VCaP (cell line): ENCODE measurements at regions not wholly inside any gene's neighbourhood (a gene's known extent, or its start where the extent isn't known, plus 50 kb on each side); places are given as distances from the start of the nearest gene placed in this dataset.

Source experiments
- H3K27ac ChIP-seq: fragments of 450-650 bp; 2 replicates; pipeline ENCODE4 v1.5.1; 2017
- CTCF ChIP-seq: fragments of 450-650 bp; conservative IDR thresholded peaks from 2 replicates; pipeline ENCODE4 v1.5.1; 2017; ENCODE audit warnings: mild to moderate bottlenecking, moderate library complexity

DNA sequence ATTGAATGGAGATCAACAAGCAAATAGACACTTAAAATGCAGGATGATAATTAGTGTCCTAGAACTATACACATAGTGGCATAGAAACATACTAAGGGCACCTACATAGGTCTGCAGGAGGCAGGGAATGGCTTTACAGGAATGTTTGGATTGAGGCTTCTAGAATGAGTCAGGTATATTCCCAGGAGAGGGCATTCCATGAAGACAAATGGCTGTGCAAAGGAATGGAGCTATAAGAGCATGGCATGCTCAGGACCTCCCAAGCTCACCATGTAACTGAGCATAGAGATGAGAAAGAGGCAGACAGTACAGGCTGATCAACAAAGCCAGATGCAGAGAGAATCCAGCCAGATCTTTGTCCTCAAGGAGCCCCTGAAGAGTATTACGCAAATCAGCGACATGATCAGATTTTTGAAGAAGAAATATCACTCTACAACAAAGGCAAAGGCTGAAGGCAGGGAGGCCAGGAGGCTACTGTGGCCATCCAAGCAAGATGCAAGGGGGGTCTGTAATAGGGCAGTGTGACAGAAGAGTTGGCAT, 211.1 kb upstream of the MTNR1B start:
- TF ChIP-seq CTCF, result no peak
- H3K27ac ChIP-seq, result no peak overlapping the region

DNA sequence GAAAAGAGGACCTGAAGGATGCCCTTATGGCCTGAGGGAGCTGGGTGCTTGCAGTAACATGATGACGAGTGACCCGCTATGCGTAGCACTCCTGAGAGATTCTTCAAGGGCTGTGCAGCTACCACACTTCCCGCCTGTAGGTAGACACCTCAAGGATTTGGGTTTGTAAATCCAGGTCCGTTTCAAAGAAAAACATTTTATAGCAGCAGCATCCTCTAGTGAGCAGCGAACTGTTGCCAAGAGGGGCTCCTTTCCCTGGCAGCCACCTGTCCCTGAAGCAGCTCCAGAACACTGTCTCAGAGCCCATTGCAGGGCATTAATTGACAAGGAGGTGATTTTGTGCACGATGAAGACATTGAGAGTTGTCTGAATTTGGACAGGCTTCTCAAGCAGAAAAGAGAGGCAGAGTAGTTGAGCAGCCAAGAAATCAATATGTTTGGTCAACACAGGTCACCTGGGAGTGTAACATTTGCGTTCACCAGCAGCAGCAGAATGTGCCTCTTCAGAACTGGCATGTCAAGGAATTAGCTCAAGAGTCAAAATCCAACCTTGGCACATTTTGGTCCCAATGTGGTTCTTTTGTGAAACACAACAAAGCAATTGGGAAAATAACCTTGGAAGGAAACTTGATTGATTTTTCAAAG, 209.8 kb upstream of the MTNR1B start:
- TF ChIP-seq CTCF, result no peak
- H3K27ac ChIP-seq, result no peak overlapping the region

- H3K27ac ChIP-seq, result no peak overlapping the region
- no peak for TF ChIP-seq CTCF
Observed at GRCh38 chr11:92762121-92762540, 207.3 kb upstream of the MTNR1B start.

- no peak overlapping the region for H3K27ac ChIP-seq
- no peak for TF ChIP-seq CTCF
Observed at GRCh38 chr11:92763336-92763735, 206.1 kb upstream of the MTNR1B start.

DNA sequence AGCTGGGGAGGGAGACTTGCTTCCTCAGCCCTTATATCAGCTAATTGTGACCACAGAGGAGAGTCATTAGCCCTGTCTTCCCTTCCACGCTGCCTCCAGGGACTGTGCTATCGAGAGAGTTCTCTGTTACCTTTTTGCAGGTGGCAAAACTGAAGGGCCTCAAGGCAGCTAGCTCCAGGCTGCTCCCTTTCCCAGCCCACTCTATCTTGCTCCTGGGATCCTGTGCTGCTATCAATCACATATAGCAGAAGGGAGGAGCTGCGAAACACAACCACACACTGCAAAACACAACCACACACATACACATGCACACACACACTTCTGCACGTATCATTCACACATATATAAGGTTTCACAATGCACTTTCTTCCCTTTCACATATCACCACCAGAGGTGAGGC, 205.3 kb upstream of the MTNR1B start:
- TF ChIP-seq CTCF, result no peak
- no peak overlapping the region for H3K27ac ChIP-seq

- no peak for TF ChIP-seq CTCF
- H3K27ac ChIP-seq, result no peak overlapping the region
Observed at GRCh38 chr11:92765082-92765840, 204.2 kb upstream of the MTNR1B start.

DNA sequence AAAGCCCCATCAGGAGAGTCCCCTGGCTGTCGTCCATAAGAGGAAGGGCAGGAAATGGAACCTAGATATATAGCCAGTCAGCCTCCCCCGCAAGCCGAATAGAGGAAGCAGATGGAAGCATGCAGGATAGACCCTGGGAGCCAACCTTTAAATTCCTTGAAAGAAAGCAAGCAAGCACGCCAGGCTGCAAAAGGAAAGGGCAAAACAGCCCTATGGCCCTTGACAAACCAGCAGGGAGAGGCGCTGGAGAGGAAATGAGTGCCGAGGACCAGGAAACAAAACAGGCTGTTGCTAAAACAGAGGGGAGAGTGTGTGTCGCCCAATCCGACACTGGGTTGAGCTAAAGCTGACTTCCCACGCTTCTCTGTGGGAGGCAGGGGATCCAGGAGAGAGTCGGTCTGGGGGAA, 203.5 kb upstream of the MTNR1B start:
- H3K27ac ChIP-seq, result no peak overlapping the region
- no peak for TF ChIP-seq CTCF
